GM12875 (cell line): ENCODE measurements at regions not wholly inside any gene's neighbourhood (a gene's known extent, or its start where the extent isn't known, plus 50 kb on each side); places are given as distances from the start of the nearest gene placed in this dataset.
"Not testable (repeated sequence)": the region's sequence is repeated elsewhere in the genome, so short reads cannot be mapped to it uniquely, and the experiment has no call there.

Source experiments
- H3K4me3 ChIP-seq: one replicate; pipeline ENCODE4 v1.5.1; 2011; ENCODE audit warnings: low read depth, low read length, control low read depth
- TF ChIP-seq, protein P1 (sequence below): IDR thresholded peaks from 2 replicates; pipeline ENCODE4 v1.5.1; 2011; ENCODE audit warnings: low read depth, mild to moderate bottlenecking, control low read depth, inconsistent platforms, low read length, moderate library complexity, borderline replicate concordance; ENCODE audit not compliant: insufficient read depth

GRCh38 chr7:155942226-155942950 lies 130.1 kb upstream of the SHH start:
- TF ChIP-seq, protein P1, sequence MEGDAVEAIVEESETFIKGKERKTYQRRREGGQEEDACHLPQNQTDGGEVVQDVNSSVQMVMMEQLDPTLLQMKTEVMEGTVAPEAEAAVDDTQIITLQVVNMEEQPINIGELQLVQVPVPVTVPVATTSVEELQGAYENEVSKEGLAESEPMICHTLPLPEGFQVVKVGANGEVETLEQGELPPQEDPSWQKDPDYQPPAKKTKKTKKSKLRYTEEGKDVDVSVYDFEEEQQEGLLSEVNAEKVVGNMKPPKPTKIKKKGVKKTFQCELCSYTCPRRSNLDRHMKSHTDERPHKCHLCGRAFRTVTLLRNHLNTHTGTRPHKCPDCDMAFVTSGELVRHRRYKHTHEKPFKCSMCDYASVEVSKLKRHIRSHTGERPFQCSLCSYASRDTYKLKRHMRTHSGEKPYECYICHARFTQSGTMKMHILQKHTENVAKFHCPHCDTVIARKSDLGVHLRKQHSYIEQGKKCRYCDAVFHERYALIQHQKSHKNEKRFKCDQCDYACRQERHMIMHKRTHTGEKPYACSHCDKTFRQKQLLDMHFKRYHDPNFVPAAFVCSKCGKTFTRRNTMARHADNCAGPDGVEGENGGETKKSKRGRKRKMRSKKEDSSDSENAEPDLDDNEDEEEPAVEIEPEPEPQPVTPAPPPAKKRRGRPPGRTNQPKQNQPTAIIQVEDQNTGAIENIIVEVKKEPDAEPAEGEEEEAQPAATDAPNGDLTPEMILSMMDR = no peak
- H3K4me3 ChIP-seq = no peak overlapping the region

DNA sequence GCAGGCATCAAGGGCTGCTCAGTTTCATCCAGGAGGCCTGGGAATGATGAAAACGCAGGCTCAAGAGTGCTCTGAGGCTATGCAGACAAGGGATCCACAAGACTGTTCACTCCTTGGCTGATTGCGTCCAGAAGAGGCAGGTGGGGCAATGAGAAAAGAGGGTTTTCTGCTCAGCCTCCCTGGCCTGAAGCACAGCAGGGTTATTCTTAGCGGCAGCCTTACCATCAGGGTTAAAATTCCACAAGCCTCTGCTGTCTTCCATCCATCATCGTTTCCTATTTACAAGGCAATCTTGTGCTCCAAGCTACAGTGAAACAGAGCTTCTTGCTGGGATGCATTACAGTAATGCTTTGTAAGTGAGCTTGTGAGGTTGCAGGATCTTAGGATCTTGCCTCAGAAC lies 129.4 kb upstream of the SHH start:
- no peak overlapping the region for H3K4me3 ChIP-seq
- TF ChIP-seq, protein P1 = no peak

GRCh38 chr7:155939350-155939749 lies 127.1 kb upstream of the SHH start:
- TF ChIP-seq, protein P1 = no peak
- H3K4me3 ChIP-seq = no peak overlapping the region

- no peak overlapping the region for H3K4me3 ChIP-seq
- TF ChIP-seq, protein P1 = no peak
Measured at GRCh38 chr7:155938129-155938528, 125.9 kb upstream of the SHH start.

- no peak overlapping the region for H3K4me3 ChIP-seq
- TF ChIP-seq, protein P1 = no peak
Measured at GRCh38 chr7:155935726-155936125, 123.5 kb upstream of the SHH start.

GRCh38 chr7:155935005-155935557 lies 122.8 kb upstream of the SHH start:
- TF ChIP-seq, protein P1 = no peak
- H3K4me3 ChIP-seq = no peak overlapping the region

GRCh38 chr7:155932324-155932723 lies 120.1 kb upstream of the SHH start:
- H3K4me3 ChIP-seq = not testable (repeated sequence)
